ENCODE measurements at regions not wholly inside any gene's neighbourhood (a gene's known extent, or its start where the extent isn't known, plus 50 kb on each side); places are given as distances from the start of the nearest gene placed in this dataset.

GRCh38 chr4:45471335-45471734 is 652.5 kb downstream of the GABRG1 start:
- TF ChIP-seq CTCF (IDR thresholded peaks at IDR 0.05; ENCODE audit: poor library complexity, severe bottlenecking) (no peak), POLR2AphosphoS5 (IDR thresholded peaks at IDR 0.05) (no peak), MXI1 (conservative IDR thresholded peaks at IDR 0.05; ENCODE audit: poor library complexity, severe bottlenecking) (no peak), REST (IDR thresholded peaks at IDR 0.05; ENCODE audit: borderline replicate concordance) (no peak), EP300 (conservative IDR thresholded peaks at IDR 0.05; ENCODE audit: poor library complexity, severe bottlenecking) (no peak), TAF1 (IDR thresholded peaks at IDR 0.05; ENCODE audit: low read depth) (no peak), EZH2 (IDR thresholded peaks at IDR 0.05; ENCODE audit: borderline replicate concordance, insufficient read depth, low read length, poor library complexity, severe bottlenecking) (no peak), SMC3 (conservative IDR thresholded peaks at IDR 0.05; ENCODE audit: poor library complexity) (no peak)
